SK-N-SH (cell line): ENCODE measurements at regions not wholly inside any gene's neighbourhood (a gene's known extent, or its start where the extent isn't known, plus 50 kb on each side); places are given as distances from the start of the nearest gene placed in this dataset.

Source experiments
- CTCF ChIA-PET: fragments of 300-600, 350-600 bp; formaldehyde crosslinking; extraction: SDS; loops from one replicate; lab custom pipeline; 2021; lab: Yijun Ruan, JAX
- POLR2A ChIA-PET: fragments of 350-600 bp; sonication (Branson Sonifier 250); formaldehyde crosslinking; extraction: SDS; loops from one replicate; lab custom pipeline; 2020; ENCODE audit warnings: antibody characterized with exemption, inconsistent platforms; lab: Yijun Ruan, JAX
- DNase-seq: peaks from one replicate; pipeline ENCODE4 v3.0.0; 2012
- H2AFZ ChIP-seq: fragments of 200-600 bp; sonication (generic); 2 replicates; pipeline ENCODE4 v1.8.1; 2016; ENCODE audit warnings: antibody characterized with exemption, mild to moderate bottlenecking, low read depth
- H3F3A ChIP-seq: fragments of 200-600 bp; sonication (generic); replicated peaks from 2 replicates; pipeline ENCODE3; 2016; ENCODE audit warnings: antibody characterized with exemption, mild to moderate bottlenecking; ENCODE audit not compliant: insufficient read depth
- H3K27ac ChIP-seq, 2 experiments: fragments of 200-500 bp in 1 of 2; fragments of 200-600 bp in 1 of 2; sonication (Bioruptor generic) in 1 of 2; sonication (generic), shearing (Covaris generic) in 1 of 2; 2 replicates each; pipeline versions ENCODE4 v1.5.1 to v1.6.1; 2014 to 2016; ENCODE audit warnings: low read depth in 2 of 2, inconsistent platforms in 1 of 2, low read length in 1 of 2, mild to moderate bottlenecking in 1 of 2, mixed read lengths in 1 of 2
- H3K27me3 ChIP-seq: fragments of 200-600 bp; sonication (generic), shearing (Covaris generic); 2 replicates; pipeline ENCODE4 v1.6.1; 2016; ENCODE audit warnings: mixed run types; ENCODE audit not compliant: insufficient read depth
- H3K36me3 ChIP-seq, 2 experiments: fragments of 200-500 bp in 1 of 2; fragments of 200-600 bp in 1 of 2; sonication (Bioruptor generic) in 1 of 2; sonication (generic) in 1 of 2; replicated peaks in 1 of 2; 2 replicates each; pipeline versions ENCODE3 to v1.5.1; 2014 to 2016; ENCODE audit warnings: low read length in 1 of 2, mild to moderate bottlenecking in 1 of 2; ENCODE audit not compliant: insufficient read depth in 2 of 2, control insufficient read depth in 1 of 2
- H3K4me1 ChIP-seq, 2 experiments: fragments of 200-500 bp in 1 of 2; fragments of 200-600 bp in 1 of 2; sonication (Bioruptor generic) in 1 of 2; sonication (generic), shearing (Covaris generic) in 1 of 2; 2 replicates each; pipeline versions ENCODE4 v1.5.1 to v1.6.1; 2014 to 2016; ENCODE audit warnings: low read depth in 1 of 2, low read length in 1 of 2, mixed run types in 1 of 2; ENCODE audit not compliant: insufficient read depth in 2 of 2, control insufficient read depth in 1 of 2
- H3K4me2 ChIP-seq: fragments of 200-600 bp; sonication (generic), shearing (Covaris generic); 2 replicates; pipeline ENCODE4 v1.6.1; 2017; ENCODE audit warnings: mixed run types
- H3K4me3 ChIP-seq, 2 experiments: fragments of 200-500 bp in 1 of 2; fragments of 200-600 bp in 1 of 2; sonication (Bioruptor generic) in 1 of 2; sonication (generic), shearing (Covaris generic) in 1 of 2; 2 replicates each; pipeline versions ENCODE4 v1.5.1 to v1.8.1; 2014 to 2016; ENCODE audit warnings: low read depth in 2 of 2, inconsistent platforms in 1 of 2, low read length in 1 of 2, mild to moderate bottlenecking in 1 of 2, mixed read lengths in 1 of 2, moderate library complexity in 1 of 2
- H3K79me2 ChIP-seq: fragments of 200-600 bp; sonication (generic); 2 replicates; pipeline ENCODE4 v1.8.1; 2017; ENCODE audit warnings: mild to moderate bottlenecking; ENCODE audit not compliant: insufficient read depth
- H3K9ac ChIP-seq: fragments of 200-600 bp; sonication (generic); 2 replicates; pipeline ENCODE4 v1.6.1; 2017; ENCODE audit warnings: mixed run types
- H3K9me2 ChIP-seq: fragments of 200-600 bp; sonication (generic); 2 replicates; pipeline ENCODE4 v1.6.1; 2017; ENCODE audit warnings: mixed run types
- H3K9me3 ChIP-seq: fragments of 200-600 bp; sonication (generic); 2 replicates; pipeline ENCODE4 v1.6.1; 2017; ENCODE audit warnings: mixed run types, mild to moderate bottlenecking, moderate library complexity
- H4K20me1 ChIP-seq: fragments of 200-600 bp; sonication (generic); 2 replicates; pipeline ENCODE4 v1.6.1; 2017; ENCODE audit warnings: mild to moderate bottlenecking, mixed run types; ENCODE audit not compliant: insufficient read depth
- EP300 ChIP-seq, 2 experiments: IDR thresholded peaks; 2 replicates each; pipeline versions ENCODE4 v1.4.0 to v1.6.1; 2012; ENCODE audit warnings: borderline replicate concordance in 1 of 2, low read depth in 1 of 2, low read length in 1 of 2
- FOXM1 ChIP-seq: IDR thresholded peaks from 2 replicates; pipeline ENCODE4 v1.4.0; 2012; ENCODE audit warnings: low read depth, mild to moderate bottlenecking
- NFIC ChIP-seq: IDR thresholded peaks from 2 replicates; pipeline ENCODE4 v1.4.0; 2012; ENCODE audit warnings: borderline replicate concordance
- RAD21 ChIP-seq: IDR thresholded peaks from 2 replicates; pipeline ENCODE4 v1.6.1; 2012; ENCODE audit warnings: mild to moderate bottlenecking, low read length
- SMC3 ChIP-seq: IDR thresholded peaks from 2 replicates; pipeline ENCODE4 v1.6.1; 2012; ENCODE audit warnings: low read depth, low read length, improper control_type of control experiment
- TCF12 ChIP-seq: IDR thresholded peaks from 2 replicates; pipeline ENCODE4 v1.4.0; 2012
- YY1 ChIP-seq: IDR thresholded peaks from 2 replicates; pipeline ENCODE4 v1.4.0; 2012; ENCODE audit warnings: low read depth, mild to moderate bottlenecking
- WGBS: methylation state at CpG from one replicate; pipeline ENCODE4 v1.1.6; 2017; ENCODE audit warnings: low lambda C conversion rate; 5-methylcytosine and 5-hydroxymethylcytosine counted together
- TF ChIP-seq, protein P1 (sequence below): fragments of 150-350 bp; IDR thresholded peaks from 2 replicates; pipeline ENCODE4 v1.6.1; 2016; ENCODE audit warnings: mild to moderate bottlenecking, low read depth, low read length
- TF ChIP-seq, protein P2 (sequence below): IDR thresholded peaks from 2 replicates; pipeline ENCODE4; 2012
- TF ChIP-seq, protein P3 (sequence below): fragments of 200-600 bp; sonication (generic); IDR thresholded peaks from 2 replicates; pipeline ENCODE4 v1.6.1; 2017; ENCODE audit warnings: antibody characterized with exemption, mild to moderate bottlenecking, moderate library complexity
- TF ChIP-seq, protein P4 (sequence below): fragments of 150-350 bp; IDR thresholded peaks from 2 replicates; pipeline ENCODE4 v1.6.1; 2017; ENCODE audit warnings: antibody characterized with exemption, low read length, low read depth, borderline replicate concordance
- TF ChIP-seq, protein P5 (sequence below): IDR thresholded peaks from 2 replicates; pipeline ENCODE4 v1.4.0; 2012; ENCODE audit warnings: low read depth

DNA sequence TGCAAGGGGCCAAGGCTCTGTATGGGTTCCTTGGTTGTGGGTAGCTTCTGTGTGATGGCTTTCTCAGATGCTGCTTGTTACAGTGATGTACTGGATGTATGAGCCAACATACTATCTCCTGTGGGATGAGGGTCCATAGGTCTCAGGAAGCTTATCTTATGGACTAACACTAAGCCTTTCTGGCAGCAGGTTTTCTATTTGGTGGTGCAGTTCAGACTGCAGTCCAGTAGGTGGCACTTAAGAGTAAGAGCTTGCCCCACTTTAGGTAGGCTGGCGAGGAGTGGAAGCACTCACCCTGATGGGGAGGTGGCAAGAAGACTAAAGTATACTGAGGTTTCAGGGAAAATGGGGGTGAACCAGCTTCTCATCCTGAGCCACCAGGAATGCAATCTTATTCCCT lies 306.7 kb upstream of the MAOA start:
- Histone ChIP-seq H3K79me2 (no peaks in the 10 kb centered on the region), H2AFZ (no peak overlapping the region), H3K9me2 (no peaks in the 10 kb centered on the region), H3K4me1 (no peaks in the 10 kb centered on the region), H3K36me3 (no peaks in the 10 kb centered on the region), H3K4me2 (no peak overlapping the region), H3K4me3 (no peak overlapping the region), H3K9me3 (no peaks in the 10 kb centered on the region), H3K27me3 (no peaks in the 10 kb centered on the region), H3K9ac (no peak overlapping the region), H4K20me1 (no peaks in the 10 kb centered on the region), H3K27ac (no peak overlapping the region), H3F3A (no peaks in the 10 kb centered on the region)
- TF ChIP-seq, protein P1, sequence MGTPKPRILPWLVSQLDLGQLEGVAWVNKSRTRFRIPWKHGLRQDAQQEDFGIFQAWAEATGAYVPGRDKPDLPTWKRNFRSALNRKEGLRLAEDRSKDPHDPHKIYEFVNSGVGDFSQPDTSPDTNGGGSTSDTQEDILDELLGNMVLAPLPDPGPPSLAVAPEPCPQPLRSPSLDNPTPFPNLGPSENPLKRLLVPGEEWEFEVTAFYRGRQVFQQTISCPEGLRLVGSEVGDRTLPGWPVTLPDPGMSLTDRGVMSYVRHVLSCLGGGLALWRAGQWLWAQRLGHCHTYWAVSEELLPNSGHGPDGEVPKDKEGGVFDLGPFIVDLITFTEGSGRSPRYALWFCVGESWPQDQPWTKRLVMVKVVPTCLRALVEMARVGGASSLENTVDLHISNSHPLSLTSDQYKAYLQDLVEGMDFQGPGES: no peak
- TF ChIP-seq NFIC (no peak), SMC3 (peak; percentile 52; the same call in 1 of the 2 replicates), YY1 (no peak), RAD21 (peak; percentile 62), EP300 (IDR thresholded peaks at IDR 0.05; ENCODE audit: borderline replicate concordance in 1 of 2, low read depth in 1 of 2, low read length in 1 of 2) (no peak)
- TF ChIP-seq, protein P2, sequence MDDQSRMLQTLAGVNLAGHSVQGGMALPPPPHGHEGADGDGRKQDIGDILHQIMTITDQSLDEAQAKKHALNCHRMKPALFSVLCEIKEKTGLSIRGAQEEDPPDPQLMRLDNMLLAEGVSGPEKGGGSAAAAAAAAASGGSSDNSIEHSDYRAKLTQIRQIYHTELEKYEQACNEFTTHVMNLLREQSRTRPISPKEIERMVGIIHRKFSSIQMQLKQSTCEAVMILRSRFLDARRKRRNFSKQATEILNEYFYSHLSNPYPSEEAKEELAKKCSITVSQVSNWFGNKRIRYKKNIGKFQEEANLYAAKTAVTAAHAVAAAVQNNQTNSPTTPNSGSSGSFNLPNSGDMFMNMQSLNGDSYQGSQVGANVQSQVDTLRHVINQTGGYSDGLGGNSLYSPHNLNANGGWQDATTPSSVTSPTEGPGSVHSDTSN: no peak
- TF ChIP-seq, protein P3, sequence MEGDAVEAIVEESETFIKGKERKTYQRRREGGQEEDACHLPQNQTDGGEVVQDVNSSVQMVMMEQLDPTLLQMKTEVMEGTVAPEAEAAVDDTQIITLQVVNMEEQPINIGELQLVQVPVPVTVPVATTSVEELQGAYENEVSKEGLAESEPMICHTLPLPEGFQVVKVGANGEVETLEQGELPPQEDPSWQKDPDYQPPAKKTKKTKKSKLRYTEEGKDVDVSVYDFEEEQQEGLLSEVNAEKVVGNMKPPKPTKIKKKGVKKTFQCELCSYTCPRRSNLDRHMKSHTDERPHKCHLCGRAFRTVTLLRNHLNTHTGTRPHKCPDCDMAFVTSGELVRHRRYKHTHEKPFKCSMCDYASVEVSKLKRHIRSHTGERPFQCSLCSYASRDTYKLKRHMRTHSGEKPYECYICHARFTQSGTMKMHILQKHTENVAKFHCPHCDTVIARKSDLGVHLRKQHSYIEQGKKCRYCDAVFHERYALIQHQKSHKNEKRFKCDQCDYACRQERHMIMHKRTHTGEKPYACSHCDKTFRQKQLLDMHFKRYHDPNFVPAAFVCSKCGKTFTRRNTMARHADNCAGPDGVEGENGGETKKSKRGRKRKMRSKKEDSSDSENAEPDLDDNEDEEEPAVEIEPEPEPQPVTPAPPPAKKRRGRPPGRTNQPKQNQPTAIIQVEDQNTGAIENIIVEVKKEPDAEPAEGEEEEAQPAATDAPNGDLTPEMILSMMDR: peak; percentile 64
- TF ChIP-seq, protein P4, sequence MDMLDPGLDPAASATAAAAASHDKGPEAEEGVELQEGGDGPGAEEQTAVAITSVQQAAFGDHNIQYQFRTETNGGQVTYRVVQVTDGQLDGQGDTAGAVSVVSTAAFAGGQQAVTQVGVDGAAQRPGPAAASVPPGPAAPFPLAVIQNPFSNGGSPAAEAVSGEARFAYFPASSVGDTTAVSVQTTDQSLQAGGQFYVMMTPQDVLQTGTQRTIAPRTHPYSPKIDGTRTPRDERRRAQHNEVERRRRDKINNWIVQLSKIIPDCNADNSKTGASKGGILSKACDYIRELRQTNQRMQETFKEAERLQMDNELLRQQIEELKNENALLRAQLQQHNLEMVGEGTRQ: no peak
- TF ChIP-seq, protein P5, sequence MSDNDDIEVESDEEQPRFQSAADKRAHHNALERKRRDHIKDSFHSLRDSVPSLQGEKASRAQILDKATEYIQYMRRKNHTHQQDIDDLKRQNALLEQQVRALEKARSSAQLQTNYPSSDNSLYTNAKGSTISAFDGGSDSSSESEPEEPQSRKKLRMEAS: no peak
- DNase-seq: peak; percentile 25
- ChIA-PET POLR2A (no interaction called here), CTCF (interaction anchor here (0.7 to 2.6 kb wide), 15 partner anchors 10 to 402 kb away, joined by 3 to 22 read pairs (median 5); no protein-coding TSS in a partner anchor)
- 0% methylated on average over 1 of the region's 1 CpG for WGBS

DNA sequence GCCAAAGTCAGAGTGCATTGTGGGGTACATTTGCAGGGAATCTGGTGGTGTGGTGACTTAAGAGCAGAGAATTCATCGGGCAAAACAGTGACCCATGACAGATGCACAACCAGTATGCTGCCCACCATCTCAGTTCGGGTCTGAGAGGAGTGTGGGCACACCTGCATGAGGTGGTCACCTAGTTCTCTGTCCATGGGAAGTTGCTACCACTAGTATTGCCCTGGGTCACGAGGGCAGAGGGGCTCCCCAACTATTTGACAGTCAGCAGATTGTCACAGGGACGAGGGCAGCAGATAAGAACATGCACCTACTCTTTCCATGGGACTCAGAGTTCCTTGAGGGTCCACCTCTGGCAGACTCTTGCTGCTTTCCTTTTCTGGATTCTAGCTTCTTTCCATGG lies 305.2 kb upstream of the MAOA start:
- H4K20me1 ChIP-seq: no peaks in the 10 kb centered on the region
- H3K9ac ChIP-seq: no peak overlapping the region
- 0% methylated on average over 3 of the region's 4 CpGs for whole genome bisulfite sequencing
- TF ChIP-seq TCF12 (no peak), NFIC (no peak), FOXM1 (no peak)
- H3K4me3 ChIP-seq: no peak overlapping the region
- no peaks in the 10 kb centered on the region for H3K4me1 ChIP-seq
- no peak overlapping the region for H3K4me2 ChIP-seq
- no peaks in the 10 kb centered on the region for H3K9me2 ChIP-seq
- H3F3A ChIP-seq: no peaks in the 10 kb centered on the region
- no peak overlapping the region for H2AFZ ChIP-seq
- no peak overlapping the region for H3K27ac ChIP-seq
- H3K9me3 ChIP-seq: no peaks in the 10 kb centered on the region
- H3K79me2 ChIP-seq: no peaks in the 10 kb centered on the region
- H3K27me3 ChIP-seq: no peaks in the 10 kb centered on the region
- ChIA-PET POLR2A (no interaction called here), CTCF (interaction anchor here (1.1 kb wide), 1 partner anchor 23 kb away, joined by 3 read pairs; no protein-coding TSS in a partner anchor)
- H3K36me3 ChIP-seq: no peaks in the 10 kb centered on the region
- no peak for DNase-seq
